ENCODE measurements at regions not wholly inside any gene's neighbourhood (a gene's known extent, or its start where the extent isn't known, plus 50 kb on each side); places are given as distances from the start of the nearest gene placed in this dataset.

DNA sequence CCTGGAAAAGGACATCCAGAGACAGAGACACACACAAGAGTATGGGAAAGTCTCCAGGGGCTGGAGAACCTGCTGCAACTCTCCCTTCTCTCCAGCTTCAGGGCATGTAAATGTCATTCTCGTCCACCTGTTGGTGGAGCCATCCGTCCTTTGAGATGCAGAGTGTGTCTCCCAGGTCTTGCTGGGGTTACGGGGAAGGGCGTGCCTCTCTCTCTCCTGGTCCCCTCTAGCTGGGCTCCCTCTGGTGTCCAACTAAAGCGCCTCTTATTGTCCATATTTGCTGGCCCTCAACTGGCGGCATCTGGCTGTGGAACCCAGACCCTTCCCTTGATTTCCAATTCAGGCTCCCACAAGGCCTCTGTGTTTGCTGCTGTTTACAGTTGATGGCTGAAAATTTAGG, 244.1 kb downstream of the BMP7 start:
- DNase-seq (ENCODE audit: low read depth), result no peak
- H3K4me3 ChIP-seq (ENCODE audit: low read depth, low read length), result no peak overlapping the region
- TF ChIP-seq, protein P1, sequence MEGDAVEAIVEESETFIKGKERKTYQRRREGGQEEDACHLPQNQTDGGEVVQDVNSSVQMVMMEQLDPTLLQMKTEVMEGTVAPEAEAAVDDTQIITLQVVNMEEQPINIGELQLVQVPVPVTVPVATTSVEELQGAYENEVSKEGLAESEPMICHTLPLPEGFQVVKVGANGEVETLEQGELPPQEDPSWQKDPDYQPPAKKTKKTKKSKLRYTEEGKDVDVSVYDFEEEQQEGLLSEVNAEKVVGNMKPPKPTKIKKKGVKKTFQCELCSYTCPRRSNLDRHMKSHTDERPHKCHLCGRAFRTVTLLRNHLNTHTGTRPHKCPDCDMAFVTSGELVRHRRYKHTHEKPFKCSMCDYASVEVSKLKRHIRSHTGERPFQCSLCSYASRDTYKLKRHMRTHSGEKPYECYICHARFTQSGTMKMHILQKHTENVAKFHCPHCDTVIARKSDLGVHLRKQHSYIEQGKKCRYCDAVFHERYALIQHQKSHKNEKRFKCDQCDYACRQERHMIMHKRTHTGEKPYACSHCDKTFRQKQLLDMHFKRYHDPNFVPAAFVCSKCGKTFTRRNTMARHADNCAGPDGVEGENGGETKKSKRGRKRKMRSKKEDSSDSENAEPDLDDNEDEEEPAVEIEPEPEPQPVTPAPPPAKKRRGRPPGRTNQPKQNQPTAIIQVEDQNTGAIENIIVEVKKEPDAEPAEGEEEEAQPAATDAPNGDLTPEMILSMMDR (IDR thresholded peaks at IDR 0.05; ENCODE audit: insufficient read depth, low read depth, low read length, missing control alignments), result no peak

DNA sequence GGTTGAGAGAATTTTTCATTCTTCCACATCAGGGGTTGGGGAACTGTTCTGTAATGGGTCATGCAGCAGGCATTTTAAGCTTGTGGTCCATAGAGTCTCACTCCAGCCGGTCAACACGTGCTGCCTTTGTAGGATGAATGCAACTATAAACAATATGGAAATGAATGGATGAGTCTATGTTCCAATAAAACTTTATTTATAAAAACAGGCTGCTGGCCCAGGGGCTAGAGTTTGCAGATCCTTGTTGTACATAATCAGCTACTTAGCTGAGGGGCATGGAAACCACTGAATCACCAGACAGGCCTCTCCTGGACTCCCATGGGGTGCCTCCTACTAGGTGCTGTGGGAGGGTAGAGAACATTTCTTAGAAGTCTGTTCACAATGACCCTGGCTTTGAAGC, 243.4 kb downstream of the BMP7 start:
- DNase-seq (ENCODE audit: low read depth), result no peak
- TF ChIP-seq, protein P1 (IDR thresholded peaks at IDR 0.05; ENCODE audit: insufficient read depth, low read depth, low read length, missing control alignments), result no peak
- no peak overlapping the region for H3K4me3 ChIP-seq (ENCODE audit: low read depth, low read length)

DNA sequence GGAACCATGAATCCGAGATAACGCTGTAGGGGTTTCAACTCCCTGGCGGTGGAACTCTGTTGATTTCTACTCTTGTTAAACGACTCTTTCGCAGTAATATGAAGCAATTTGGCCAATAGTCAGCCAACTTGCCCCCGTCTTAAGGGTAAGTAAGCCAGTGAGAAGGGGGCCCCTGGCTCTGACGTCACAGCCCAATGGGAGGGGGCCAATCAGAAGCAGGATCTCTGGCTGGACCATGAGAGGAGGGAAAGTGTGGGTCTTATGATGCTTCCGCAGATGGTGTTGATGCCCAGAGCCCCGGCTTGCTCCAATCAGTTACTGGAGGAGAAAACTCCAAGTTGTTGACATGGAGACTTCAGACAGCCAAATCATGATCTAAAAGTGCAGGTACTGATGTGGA, 242.4 kb downstream of the BMP7 start:
- TF ChIP-seq, protein P1 (IDR thresholded peaks at IDR 0.05; ENCODE audit: insufficient read depth, low read depth, low read length, missing control alignments), result no peak
- DNase-seq (ENCODE audit: low read depth), result no peak

DNA sequence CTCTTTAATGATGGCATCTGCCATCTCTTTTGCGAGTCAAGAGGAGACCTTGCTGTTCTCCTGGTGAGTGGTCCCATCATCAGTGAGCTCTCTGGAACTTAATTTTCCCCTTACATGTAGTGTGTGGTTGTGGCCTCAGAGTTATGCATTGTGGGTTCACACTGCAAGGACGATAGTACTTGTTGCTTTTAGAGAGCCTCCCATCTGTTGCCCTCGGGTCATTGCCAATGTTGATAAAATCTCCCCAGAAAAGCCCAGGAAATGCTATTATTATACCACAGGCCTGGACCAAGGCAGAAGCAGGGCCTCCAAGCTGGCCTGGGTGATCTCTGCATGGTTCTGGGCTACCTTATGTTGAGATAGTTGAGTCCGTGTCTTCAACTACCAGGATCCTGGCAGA, 241.6 kb downstream of the BMP7 start:
- no peak for DNase-seq (ENCODE audit: low read depth)
- no peak overlapping the region for H3K4me3 ChIP-seq (ENCODE audit: low read depth, low read length)
- TF ChIP-seq, protein P1 (IDR thresholded peaks at IDR 0.05; ENCODE audit: insufficient read depth, low read depth, low read length, missing control alignments), result no peak

More for the DNA sequence above, 242.4 kb downstream of the BMP7 start:
- no peak overlapping the region for H3K4me3 ChIP-seq (ENCODE audit: low read depth, low read length)

DNA sequence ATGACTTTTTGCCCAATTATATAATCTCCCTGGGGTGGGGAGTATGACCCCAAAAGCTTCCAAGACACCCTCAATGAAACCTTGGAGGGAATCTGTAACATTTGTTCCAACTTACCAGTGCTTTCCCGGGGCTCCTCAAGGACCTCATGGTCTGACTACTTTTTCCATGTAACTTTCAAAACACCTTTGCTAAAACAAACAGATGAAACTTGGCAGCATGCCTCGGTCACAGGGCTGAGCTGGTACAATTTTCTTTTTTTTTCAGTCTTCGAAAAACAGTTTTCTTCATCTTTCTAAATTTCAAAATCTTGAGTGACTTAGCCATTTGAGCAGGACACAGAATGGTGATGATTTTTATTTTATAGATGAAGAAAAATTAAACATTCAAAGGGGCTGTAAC, 241.2 kb downstream of the BMP7 start:
- no peak for DNase-seq (ENCODE audit: low read depth)
- TF ChIP-seq, protein P1 (IDR thresholded peaks at IDR 0.05; ENCODE audit: insufficient read depth, low read depth, low read length, missing control alignments), result no peak
- H3K4me3 ChIP-seq (ENCODE audit: low read depth, low read length), result no peak overlapping the region

DNA sequence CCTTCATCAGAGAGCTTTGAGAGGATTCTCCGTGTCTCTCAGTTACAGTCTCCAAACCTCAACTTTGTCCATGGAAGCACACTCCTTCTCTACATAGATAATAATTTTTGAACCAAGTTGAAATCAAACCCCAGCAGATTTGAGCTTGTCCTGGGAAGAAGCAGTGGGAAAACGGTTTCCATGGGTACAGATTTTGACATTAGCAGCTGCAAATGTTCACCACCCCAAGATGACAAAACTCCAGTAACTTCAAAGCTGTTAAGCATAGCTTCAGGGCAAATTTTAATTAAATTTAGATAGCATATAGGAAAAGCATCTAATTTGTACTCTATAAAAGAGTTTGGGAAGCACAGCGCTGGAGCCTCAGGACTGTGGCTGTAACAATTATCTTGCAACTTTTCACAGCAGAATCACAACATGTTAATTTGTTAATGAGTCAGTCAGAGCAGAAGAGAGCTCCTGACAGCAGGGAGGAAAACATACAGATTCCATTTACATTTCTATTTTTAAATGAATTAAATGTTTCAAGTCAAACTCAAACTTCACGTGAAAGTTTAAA, 240.7 kb downstream of the BMP7 start:
- no peak for DNase-seq (ENCODE audit: low read depth)
- no peak overlapping the region for H3K4me3 ChIP-seq (ENCODE audit: low read depth, low read length)
- TF ChIP-seq, protein P1 (IDR thresholded peaks at IDR 0.05; ENCODE audit: insufficient read depth, low read depth, low read length, missing control alignments), result no peak

DNA sequence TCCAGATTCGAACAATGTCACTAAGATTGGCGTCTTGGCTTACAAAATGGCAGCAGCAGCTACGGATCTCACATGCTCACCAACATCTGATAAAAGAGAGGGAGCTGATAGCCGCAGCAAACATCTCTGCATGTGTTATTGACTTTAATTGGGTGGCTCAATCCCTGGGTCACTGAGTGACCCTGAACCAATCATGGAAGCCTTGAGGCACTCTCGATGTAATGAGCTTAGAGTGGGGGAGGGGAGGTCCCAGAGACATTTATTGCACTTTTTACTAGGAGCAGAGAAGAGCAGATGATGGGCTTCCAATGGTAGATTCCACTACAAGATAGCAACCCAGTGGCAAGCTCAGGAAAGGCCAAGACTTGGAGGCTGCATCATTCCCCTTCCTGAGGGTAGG, 238.7 kb downstream of the BMP7 start:
- DNase-seq (ENCODE audit: low read depth), result no peak
- TF ChIP-seq, protein P1 (IDR thresholded peaks at IDR 0.05; ENCODE audit: insufficient read depth, low read depth, low read length, missing control alignments), result no peak
- H3K4me3 ChIP-seq (ENCODE audit: low read depth, low read length), result no peak overlapping the region
